ENCODE measurements at regions not wholly inside any gene's neighbourhood (a gene's known extent, or its start where the extent isn't known, plus 50 kb on each side); places are given as distances from the start of the nearest gene placed in this dataset.

DNA sequence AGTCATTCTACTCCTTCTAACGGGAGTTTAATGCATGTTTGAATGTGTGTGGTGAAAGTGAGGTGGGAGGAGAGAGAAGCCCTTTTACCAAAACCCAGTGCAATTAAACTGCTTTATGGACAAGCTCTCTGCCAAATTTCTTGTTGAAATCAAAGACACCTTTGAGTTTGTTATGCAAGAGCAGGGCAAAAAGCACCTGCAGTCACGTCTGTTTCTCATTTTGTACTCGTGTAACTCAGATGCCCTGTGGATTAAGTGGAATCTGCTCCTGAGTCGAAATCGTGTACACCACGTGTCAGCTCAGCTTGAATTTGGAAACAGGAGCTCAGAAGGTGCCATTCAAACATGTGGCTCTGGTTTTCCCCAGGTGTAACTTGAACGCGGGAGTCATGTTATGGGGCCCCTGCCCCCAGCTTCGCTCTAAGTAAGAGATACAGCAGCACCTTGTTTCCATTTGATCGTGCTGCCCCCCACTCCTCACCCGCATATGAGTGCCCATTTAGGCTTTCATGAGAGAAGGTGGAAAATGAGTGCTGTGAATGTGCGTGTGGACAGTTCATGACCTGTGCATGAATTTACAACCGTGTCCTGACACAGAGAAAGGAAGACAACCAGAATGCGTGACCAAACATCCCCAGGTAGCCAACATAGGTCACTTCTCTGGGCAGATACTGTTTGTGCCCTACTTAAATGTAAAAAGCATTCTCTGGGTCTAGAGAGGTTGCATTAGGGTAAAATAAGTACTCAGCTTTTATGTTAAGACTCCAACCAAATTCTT, 347.0 kb upstream of the SLC30A5 start:
- no peak for DNase-seq (ENCODE audit: low read depth)

DNA sequence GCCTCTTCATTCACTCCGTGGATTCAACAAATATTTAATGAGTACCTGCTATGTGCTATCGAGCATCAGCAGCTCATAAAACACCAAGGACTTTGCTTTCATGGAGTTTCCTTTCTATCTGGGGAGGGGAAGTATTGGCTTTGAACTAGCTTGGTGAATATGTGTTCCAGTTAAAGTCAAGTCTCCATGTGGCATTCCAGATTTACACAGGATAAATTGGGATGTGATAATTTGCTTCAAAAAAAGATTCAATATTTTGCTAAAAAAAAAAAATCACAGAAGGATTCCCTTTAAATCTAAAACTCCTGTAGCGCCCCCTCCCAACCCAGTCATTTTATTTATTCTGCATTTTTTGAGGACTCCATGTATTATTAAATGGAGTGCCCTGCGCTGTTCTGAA, 346.3 kb upstream of the SLC30A5 start:
- DNase-seq (ENCODE audit: low read depth): no peak

DNA sequence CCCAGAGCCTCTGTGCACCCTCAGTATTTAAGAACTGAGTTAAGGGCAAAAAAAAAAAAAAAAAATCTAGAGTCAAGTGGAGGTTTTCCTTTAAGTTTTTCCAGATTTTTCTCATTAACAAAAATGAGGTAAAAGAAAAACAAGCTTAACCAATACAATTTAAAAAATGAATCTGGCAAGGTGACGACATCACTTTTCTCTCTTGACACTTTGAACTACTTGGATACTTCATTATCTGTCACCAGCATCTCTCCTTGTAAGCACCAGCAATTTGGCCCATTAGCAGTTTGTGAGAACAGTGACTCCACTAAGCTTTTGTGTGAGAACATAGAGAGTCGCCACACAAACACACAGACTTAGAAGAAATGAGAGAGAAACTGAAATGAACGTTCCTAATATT, 345.7 kb upstream of the SLC30A5 start:
- DNase-seq (ENCODE audit: low read depth): no peak

DNA sequence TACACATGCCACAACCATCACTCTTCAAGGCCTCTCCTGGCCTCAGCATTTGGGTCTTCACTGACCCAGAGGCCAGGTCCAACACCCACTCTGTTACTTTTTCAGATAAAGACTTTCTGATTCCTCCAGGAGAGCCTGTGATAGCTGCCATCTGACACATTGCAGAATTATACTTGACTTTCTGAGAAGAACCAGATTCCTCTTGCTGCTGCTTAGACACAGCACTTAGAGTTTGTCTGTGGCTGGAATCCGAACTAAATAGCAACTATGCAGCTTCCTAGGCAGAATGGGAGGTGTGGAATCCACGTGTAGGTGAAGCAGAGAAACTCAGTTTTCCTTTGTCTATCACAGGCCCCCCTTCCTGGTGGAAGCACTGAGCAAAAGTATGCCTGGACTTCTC, 344.7 kb upstream of the SLC30A5 start:
- DNase-seq (ENCODE audit: low read depth): no peak

DNA sequence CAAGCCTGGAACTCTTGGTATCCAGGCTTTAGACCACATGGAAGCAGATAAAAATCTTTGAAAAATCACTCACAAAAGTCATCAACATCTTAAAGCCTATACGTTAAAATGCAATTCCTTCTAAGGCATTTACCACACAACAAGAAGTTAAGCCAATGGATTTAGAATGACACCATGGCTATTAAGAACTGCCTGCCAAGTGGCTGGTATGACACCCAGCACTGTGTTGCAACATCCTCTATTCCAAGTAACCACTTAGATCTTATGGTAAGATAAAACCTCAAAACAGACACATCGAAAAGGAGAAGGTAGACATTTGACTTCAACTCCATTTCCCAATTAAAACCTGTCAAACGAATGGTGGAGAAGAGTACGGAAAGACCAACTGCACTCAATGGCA, 344.2 kb upstream of the SLC30A5 start:
- DNase-seq (ENCODE audit: low read depth): no peak

DNA sequence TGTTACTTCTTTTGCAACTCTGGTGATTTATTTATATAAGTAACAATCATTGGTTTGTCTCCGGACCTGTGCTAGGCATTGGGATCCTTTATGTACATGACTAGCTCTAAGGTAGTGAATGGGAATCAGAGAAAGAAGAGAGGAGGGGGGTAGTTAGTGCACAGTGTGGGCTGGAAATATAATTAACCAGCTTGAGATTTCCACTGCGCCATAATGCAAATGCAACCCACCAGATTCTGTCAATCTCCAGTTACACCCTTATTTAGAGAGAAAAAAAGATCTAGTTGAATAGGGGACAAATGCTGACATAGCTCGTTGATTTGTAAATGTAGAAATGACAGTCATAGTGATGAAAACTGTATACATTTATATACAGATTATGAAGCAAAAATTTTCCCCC, 342.2 kb upstream of the SLC30A5 start:
- DNase-seq (ENCODE audit: low read depth): no peak

DNA sequence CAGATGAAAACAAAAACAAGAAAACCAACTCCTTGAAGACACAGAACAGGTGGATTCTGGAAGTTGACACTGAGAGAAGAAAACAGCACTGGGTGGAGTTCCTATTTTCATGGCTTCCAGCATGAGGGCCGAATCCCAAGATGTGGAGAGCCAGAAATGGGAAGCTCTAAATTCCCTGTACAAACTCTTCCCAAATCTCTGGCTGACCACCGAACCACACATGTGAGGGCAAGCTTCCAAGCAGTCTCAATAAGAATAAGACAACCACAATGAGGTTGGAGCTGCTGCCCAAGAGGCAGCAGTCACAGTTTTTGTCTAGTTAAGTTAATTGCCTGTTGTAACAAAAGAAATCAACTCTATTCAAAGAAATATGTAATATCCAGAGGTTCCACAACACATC, 339.3 kb upstream of the SLC30A5 start:
- no peak for DNase-seq (ENCODE audit: low read depth)

DNA sequence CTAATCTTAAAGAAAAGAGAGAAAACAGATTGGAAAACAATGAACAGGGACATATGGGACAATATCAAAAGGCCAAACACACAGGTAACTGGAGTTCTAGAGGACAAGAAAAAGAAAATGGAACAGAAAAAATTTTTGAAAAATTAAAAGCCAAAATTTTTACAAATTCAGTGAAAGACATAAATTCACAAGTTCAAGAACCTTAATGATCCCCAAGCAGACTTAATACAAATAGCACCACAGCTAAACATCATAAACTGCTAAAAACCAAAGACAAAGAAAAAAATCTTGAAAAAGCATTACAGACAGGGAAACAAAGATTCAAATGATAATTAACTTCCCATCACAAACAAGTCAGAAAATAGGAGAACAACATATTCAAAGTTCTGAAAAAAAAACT, 338.5 kb upstream of the SLC30A5 start:
- DNase-seq (ENCODE audit: low read depth): no peak

DNA sequence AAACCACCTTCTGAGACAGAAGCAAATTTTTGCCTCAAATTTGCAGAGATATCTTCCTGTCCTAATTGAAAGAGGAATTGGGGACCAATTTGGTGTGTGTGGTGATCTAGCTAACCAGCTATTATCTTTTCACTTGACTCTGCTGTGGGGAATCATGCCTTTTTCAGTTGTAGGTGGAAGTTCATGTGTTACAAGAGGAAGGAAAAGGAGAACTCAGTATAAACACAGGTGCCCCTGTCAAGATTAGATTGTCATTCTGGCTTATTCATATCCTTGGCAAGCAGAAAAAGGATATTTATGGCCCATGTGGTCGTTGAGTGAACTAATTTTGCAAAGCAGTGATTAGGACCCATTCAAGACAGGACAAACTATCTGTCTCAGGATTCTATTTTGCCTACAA, 336.8 kb upstream of the SLC30A5 start:
- no peak for DNase-seq (ENCODE audit: low read depth)

DNA sequence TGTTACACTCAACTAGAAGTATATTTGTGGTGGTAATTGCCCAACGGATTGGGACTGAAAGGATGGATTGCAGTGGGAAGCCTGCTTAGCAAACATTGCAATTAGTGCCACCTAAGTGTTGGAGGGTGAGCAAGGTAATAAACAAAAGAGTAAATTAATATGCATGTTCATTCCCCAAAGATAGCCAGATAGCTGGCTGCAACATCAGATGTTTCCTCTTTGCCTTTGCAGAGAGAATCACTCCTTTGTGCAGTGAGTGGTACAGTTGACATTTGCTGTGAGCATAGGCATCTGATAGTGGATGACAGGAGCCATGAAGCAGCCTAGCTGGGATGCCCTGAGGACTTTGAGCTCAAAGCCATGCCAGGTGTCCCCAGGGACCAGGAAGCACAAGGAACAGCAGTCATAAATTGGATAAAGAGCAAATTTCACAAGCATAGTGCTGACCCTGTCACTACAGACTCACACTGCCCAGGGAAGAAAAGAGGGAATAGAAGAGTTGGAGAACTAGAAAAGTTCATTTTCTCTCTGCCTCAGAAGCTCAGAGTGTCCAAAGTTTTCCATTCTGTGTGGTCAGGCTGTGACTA, 336.1 kb upstream of the SLC30A5 start:
- DNase-seq (ENCODE audit: low read depth): no peak

DNA sequence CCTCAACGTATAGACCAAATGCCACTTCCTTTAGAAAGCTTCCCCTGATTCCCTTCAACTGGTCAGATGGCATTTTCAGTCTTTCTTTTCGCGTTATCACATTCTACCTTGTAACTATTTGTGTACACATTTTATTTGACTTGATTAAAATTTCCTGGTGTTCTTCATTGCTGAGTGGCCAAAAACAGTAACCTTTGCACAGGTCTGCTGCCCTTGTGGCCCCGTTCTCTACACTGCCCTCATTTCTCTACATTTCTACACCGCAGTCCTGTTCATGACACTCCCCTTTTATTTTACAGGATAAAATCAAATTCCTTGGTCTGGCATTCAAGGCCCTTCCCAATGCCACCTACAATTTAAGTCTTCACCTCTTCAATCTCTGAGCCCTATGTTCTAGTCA, 334.2 kb upstream of the SLC30A5 start:
- no peak for DNase-seq (ENCODE audit: low read depth)

DNA sequence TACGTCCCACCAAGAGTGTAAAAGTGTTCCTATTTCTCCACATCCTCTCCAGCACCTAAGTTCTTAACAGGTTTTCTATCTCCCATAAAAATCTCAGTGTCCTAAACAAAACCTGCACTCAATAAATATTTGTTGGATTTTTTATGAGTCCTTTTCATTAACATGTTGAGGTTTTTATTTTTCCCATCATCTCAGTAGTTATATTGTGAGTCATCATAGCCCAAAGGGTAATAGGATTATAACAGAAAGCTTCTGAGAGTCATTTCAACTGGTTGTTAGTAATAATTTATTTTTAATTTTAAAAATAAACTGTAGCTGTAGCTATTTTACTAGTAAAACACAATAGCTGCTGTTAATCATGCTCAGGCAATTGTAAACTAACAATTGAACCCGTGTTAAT, 331.6 kb upstream of the SLC30A5 start:
- DNase-seq (ENCODE audit: low read depth): no peak

DNA sequence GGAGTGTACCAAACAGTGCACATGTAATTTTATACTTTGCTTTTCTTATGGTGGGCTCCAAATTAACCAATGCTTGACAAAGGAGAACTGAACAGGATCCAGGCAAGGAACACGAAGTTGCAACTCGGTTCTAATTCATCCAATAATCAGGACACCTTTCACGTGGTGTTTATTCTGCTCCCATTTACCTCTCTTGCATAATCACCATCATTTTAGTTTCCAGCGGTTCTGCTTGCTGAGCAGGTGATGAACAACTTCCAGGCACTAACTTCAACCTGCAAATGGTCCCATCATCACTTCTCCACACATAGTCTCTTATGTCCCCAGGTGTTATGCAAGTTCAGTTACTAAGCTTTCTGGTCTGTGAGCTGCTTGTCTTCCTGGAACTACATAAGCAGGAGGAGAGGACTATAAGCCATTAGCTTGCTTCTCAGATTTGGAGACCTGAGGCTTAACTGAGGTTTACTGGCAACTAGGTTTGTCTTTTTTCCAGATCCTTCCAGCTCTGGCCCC, 326.8 kb upstream of the SLC30A5 start:
- no peak for DNase-seq (ENCODE audit: low read depth)

DNA sequence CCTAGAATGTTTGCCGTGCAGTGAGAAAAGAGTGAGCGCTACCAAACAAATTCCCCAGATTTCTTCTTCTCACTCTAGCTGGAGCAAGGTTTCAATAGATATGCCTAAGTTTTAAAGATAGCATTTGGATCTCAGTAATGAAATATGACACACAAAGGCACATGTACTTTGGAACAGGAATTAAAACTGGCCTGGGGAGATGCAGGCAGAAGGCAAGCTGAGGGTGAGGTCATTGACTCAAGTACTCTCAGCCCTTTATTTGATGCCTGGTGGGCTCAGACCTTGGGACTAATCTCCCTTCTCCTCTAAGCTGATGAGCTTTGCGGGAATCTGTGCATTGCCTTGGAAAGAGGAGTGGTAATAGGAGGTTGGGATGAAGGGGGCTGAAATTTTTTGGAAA, 323.3 kb upstream of the SLC30A5 start:
- no peak for DNase-seq (ENCODE audit: low read depth)

DNA sequence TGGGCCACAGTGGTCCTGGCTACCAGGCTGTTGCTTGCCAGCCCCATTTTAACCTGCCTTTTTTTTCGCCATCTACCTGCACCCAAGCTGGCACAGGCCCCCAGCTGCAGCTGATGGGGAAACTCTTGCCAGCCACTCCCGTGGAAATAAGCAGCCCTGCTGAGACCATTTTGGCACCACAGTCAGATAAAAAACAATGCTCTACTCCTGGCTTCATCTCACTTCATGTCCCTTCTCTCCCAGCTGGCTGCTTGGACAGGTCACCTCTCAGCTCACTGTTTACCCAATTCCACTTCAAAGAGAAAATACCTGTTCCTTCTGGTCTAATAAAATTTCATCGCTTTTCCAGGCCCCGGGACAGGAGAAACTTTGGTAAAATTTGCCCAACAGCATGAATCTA, 322.6 kb upstream of the SLC30A5 start:
- DNase-seq (ENCODE audit: low read depth): no peak

DNA sequence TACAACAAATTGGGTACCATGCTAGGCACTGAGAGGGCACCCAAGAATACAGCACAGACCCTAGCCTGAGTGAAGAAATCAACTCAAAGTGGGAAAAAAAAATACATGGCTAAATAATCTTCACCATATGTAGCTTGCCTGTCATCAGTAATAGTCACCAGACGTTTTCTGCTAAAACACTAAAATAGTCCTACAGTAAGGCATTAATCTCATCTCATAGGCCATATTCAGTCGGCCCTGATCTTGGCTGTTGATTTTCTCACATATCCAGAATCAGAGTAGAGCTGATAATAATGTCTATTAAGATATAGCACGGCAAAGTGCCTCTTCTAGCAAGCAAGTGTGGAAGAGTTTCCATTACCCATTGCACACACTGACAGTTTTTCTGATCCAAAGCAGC, 322.1 kb upstream of the SLC30A5 start:
- DNase-seq (ENCODE audit: low read depth): no peak

DNA sequence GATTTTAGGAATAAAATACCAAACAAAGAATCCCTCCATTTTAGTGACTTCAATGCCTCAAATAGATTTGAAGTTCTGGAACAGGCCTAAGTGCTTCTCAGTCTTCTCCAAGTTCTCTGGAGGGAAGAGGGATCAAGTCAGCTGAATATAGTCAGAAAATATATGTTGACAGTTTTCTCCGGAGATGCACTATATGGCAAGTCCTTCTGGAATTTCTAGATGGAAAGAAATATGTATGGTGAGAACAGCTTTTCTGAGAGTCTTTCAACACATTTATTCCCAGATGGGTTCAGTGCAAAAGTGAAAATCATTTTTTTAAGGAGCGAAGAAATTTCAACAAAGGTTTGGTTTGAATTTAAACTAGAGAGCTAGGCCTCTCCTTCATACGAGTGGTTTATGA, 317.4 kb upstream of the SLC30A5 start:
- DNase-seq (ENCODE audit: low read depth): no peak

DNA sequence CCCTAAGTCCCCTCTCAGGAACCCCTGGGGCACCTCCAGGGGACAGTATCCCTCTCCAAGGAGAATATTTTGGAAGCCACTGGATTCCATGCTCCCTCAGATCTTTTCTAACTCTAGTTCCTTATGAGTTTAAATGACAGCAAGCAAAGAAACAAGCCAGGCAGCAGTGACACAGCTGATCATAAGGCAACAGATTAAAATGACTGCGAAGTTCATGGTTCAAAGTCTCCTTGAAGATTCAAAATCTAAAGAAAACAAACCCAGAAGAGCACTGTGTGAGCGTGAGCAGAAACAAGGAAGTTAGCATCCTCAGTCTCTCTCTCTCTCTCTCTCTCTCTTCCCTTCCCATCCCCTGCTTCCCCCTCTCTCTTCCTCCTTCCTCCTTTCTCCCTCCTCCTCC, 316.7 kb upstream of the SLC30A5 start:
- no peak for DNase-seq (ENCODE audit: low read depth)

DNA sequence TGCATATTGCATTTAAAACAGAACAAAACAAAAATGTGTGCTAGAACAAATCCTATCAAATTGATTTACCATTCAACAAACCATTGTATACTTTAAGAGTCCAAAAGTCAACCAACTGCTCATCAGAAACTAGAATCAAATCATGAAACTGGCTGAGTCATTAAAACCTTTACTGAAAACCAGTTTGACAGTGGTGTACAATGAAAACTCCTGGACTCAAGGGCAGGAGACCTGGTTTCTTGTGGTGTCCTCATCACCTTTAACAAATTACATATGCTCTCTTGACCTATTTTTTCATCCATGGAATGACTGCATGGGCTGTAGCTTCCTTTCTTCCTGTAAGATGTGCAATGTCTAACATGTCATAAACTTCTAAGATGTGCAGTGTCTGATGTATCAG, 315.3 kb upstream of the SLC30A5 start:
- DNase-seq (ENCODE audit: low read depth): no peak

DNA sequence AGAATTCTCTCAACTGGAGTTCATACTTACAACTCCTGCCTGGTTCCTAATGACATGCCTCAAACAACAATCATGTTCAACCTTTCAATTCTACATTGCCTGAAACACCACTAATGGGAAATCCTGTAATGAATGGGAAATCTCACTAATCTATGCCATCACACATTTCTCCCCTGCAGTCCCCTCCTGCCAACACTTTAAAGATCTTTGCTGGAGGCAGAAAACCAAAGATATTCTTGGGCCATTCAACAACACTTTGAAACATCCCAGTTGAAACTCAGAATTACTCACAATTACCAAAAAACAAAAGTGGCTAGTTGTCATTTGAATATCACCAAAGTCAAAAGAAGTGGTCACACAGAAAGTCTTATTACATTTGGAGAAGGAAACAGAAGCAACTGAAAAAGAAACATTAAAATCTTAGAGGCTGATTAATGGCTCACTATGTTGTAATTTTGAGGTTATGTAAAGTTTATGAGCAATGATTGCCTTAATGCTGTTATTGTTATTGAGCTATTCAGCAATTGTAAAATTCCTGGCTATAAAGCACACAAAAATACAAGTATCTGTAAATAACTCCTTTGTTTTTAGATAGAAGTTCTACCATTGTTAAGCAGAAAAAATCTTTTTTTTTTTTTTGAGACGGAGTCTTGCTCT, 313.4 kb upstream of the SLC30A5 start:
- DNase-seq (ENCODE audit: low read depth): no peak

DNA sequence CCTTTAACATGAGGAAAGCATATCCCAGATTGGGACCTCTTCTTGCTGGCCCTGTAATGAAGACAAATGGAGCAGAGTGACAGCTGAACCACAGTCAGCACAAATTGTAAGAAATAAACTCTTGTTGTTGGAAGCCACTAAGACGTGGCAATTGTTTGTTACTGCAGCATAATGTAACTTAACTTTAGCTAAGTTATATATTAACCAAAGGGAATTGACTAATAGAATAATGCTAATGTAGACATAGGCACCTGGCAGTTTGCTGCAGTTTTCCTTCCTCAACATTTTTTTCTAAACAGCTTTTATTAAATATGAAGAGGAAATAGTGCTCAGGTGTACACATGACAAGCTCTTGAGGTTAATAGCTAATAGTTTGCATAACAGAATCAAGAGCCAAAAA, 300.7 kb upstream of the SLC30A5 start:
- no peak for DNase-seq (ENCODE audit: low read depth)

DNA sequence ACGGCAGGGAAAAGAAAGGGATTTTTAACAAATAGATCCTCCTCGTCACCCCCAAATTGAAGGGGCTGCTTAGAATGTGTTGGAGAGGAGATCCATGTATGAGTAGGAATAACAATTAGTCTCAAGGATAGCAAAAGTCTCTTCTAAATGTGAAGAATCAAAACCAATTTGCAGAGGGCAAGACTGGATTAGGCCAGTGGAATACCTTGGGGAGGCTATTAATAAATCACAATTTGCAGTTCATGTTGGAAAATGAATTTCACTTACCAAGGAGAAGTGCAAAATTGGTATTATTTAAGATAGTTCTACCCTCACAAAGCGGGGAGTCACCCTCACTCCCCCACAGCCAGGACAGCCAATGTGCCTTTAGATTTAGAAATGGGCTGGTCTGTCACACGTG, 299.8 kb upstream of the SLC30A5 start:
- DNase-seq (ENCODE audit: low read depth): no peak

DNA sequence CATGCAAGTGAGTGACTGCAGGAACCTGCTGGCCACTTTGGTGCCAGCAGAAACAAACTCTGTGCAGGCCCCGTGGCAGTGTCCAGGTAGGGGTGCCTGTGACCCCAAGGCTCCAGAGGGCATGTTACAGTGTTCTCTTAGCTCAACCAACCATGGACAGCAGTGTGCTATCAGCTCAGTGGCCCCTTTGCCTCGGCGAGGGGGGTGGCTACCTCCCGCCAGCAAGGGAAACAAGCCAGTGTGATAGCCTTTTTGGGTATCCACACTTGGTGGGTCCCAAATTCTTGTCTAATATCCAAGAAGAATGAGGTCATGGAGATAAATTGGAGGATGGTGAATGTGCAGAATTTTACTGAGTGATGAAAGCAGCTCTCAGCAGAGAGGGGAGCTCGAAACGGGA, 298.6 kb upstream of the SLC30A5 start:
- DNase-seq (ENCODE audit: low read depth): no peak

Measured in stimulated activated CD4-positive, alpha-beta T cell treated with anti-CD3 and anti-CD28 coated beads, Interleukin-2, amount 100 ng/mL, for 4 hours (primary cell).